Right forelimb (tissue), 1 donor: ENCODE measurements at regions not wholly inside any gene's neighbourhood (a gene's known extent, or its start where the extent isn't known, plus 50 kb on each side); places are given as distances from the start of the nearest gene placed in this dataset.

Source experiments
- DNase-seq: peaks from one replicate; pipeline ENCODE4 v3.0.0-alpha.2; 2018

DNA sequence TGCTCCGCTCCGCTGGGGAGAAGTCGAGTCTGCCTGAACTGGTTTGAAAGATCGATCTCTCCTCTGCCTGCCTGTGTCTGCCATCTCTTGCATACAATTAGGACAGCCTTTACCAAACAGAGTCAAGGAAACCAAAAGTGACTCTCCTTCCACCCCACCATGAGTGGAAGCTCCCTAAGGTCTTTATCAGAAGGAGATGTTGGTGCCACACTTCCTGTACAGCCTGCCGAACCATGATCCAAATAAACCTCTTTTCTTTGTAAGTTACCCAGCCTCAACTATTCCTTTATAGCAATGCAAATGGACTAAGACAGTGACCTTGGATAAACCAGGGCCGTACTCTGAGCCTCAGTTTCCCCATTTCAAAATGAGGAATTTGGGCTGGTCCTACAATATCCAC lies 106.3 kb upstream of the GDF10 start:
- no peak for DNase-seq

- DNase-seq = no peak
These were observed 104.6 kb upstream of the GDF10 start for GRCh38 chr10:47195274-47195885.

GRCh38 chr10:47196691-47197090 lies 103.3 kb upstream of the GDF10 start:
- DNase-seq = no peak

DNA sequence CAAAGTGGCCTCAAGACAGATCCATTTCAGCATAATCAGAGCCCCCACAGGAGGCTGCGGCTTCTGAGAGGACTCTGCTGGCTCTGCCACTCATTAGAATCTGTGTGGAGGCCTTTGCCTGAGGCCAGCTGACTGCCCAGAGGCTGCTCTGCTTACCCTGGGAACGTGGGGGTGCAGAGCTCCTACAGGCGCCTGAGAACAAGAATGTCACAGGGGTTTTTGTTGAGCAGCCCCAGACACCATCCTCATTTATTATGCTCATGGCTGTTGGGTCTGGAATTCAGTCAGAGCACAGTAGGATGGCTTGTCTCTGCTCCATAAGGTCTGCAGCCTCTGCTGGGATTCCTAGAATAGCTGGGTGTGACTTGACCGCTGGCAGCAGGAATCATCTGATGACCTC lies 101.8 kb upstream of the GDF10 start:
- DNase-seq = no peak

DNA sequence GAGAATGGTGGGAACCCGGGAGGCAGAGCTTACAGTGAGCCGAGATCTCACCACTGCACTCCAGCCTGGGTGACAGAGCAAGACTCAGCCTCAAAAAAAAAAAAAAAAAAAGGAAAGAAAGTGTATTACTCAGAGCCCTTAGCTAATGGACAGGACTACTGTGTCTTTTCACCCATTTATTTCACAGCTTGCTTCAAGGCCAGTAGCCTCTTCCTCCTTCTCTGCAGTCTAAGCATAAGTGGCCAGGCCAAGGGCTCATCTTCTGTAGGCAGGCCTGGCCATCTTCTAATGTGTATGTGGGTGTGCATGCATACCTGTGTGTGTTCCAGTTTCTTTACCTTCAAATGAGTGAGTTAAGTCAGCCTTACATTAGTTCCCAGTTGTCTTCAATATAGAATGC lies 94.8 kb upstream of the GDF10 start:
- DNase-seq = no peak

- no peak for DNase-seq
These were observed 93.3 kb upstream of the GDF10 start for GRCh38 chr10:47206449-47207280.

- DNase-seq = no peak
These were observed 92.7 kb upstream of the GDF10 start for GRCh38 chr10:47207281-47207615.

DNA sequence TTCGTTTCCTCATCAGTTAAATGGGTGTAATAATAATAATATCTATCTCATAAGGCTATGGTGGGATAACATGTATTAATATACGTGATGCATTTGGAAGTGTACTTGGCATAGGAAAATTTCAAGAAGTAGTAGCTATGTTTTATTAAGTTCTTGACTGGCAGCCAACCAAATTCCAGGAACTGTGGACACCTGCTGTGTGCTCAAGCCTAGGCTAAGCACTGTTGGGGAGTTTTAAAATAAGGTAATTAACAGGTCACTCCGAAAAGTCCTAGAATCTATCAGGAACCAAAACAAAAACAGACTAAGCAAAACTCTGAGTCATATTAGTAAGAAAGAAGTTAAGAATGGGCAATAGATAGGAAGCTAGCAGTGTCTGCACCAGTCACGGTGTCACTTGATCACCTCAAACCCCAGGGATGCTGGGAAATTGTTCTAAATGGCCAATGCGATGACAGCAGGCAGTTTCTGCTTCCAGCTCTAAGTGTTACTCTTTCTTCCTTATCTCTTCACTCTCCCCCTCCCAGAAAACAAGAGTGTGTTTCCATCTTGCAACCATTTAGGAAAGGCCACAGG lies 92.0 kb upstream of the GDF10 start:
- no peak for DNase-seq

DNA sequence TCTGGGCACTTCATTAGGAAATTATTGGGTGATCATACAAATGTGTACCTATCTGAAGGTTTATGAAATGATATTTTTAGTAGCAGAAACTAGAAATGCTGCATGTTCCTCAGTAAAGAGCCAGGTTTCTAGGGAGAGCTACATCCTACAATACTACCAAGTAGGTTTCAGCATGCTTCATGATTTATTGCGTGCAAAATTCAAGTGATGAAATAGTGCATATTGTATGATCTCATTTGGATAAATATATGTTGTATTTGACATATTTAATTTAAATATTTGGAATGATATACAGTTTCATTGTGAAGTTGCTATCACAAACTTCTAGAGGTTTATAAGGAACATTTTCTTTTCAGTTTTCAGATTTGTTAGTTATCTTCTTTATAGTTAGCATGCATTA lies 90.5 kb upstream of the GDF10 start:
- DNase-seq = no peak

- DNase-seq = no peak
These were observed 85.5 kb upstream of the GDF10 start for GRCh38 chr10:47214520-47214919.

GRCh38 chr10:47217113-47217512 lies 82.9 kb upstream of the GDF10 start:
- no peak for DNase-seq

GRCh38 chr10:47218803-47219202 lies 81.2 kb upstream of the GDF10 start:
- DNase-seq = no peak

GRCh38 chr10:47222461-47222860 lies 77.5 kb upstream of the GDF10 start:
- no peak for DNase-seq

GRCh38 chr10:47223236-47223635 lies 76.8 kb upstream of the GDF10 start:
- no peak for DNase-seq

GRCh38 chr10:47224546-47225218 lies 75.3 kb upstream of the GDF10 start:
- DNase-seq = no peak

DNA sequence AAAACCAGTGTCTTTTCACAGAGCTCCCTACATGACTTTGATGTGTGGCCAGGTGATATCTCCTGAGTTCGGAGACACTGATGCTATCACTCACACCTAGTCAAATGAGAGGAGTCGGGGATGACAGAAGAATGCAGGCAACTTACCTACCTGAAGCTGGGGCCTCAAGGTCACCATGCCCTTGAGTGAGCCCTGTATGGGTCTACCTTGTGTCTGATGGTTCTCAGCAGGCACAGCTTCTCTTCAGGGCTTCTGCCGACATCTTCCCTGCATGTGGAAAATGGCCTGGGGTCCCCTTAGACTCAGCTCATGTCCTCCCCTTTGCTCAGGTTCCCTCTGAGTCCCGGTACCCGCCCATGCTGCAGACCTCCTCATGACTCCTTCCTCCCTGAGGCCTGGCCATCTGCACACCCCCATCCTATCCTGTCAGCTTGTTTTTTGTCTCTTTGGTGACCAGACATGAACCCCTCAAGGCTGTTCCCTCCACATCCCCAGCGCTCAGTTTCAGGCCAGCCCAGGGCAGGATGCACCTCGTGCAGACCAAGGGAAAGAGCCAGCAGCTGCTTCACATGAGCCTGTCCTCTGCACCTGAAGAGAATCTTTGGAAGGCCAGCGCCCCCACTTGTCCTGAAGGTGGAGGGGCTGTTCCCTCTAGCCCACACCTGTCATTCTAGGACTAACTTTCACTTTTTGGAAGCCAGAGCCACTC lies 74.6 kb upstream of the GDF10 start:
- no peak for DNase-seq

DNA sequence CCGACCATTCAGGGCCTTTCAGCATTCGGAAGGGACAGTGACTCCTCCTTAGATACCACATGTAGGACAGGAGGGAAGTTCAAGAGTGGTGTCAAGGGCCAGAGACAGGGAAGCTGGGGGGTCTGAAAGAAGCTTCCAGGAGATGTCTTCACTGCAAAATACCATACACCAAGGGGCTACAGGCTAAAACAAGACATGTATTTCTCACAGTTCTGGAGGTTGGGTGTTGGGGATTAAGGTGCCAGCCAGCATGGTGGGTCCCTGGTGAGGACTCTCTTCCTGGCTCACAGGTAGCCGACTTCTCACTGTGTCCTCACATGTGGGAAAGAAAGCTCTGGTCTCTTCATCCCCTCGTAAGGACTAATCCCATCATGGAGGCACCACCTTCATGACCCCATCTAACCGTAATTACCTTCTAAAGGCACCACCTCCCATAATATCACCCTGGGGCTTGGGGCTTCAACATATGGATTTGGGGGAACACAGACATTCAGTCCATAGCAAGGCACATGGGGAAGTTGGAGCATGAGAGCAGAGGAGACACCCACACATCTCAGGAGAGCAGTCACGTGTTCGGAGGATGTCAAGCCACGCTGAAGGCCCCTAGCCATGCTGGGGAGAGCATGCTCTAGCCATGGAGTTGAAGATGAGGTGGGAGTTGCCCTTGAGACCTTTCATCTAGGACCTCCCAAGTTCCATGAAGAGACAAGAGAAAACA lies 73.9 kb upstream of the GDF10 start:
- no peak for DNase-seq

GRCh38 chr10:47230482-47230881 lies 69.5 kb upstream of the GDF10 start:
- no peak for DNase-seq

- DNase-seq = no peak
These were observed 69.0 kb upstream of the GDF10 start for GRCh38 chr10:47230957-47231356.

DNA sequence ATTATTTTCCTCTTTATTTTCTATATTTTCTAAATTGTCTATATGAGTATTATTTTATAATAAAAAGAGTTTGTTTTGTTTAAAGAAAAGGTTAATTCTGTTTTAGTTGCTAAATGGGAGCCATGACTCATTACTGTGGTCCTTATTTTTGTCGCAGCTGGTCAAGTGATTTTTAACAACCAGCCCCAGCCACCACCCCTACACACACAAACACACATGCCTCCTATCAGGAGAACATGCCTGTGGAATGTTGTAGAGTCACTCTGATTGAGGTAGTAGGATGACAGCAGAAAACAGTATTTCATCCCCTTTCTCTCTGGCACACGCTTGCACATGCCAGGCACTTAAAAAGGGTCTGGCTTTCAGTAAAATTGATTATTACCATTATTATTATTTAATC lies 68.6 kb upstream of the GDF10 start:
- DNase-seq = no peak

DNA sequence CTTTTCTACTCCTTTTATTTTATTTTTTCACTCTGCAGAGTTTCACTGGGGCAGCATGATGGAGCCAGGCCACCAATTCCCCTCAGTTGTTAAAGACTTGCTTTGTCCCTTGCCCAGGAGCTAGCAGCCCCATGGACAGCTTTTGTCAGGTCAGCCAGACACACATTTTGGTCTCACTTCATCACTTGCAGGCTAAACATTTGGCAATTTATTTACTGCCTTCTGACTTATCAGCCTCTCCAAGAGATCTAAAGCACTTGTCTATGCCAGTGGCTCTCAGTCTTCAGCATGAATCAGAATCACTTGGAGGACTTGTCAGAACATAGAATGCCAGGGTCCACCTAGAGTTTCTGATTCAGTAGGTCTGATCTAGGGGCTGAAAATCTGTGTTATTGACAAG lies 66.4 kb upstream of the GDF10 start:
- no peak for DNase-seq

DNA sequence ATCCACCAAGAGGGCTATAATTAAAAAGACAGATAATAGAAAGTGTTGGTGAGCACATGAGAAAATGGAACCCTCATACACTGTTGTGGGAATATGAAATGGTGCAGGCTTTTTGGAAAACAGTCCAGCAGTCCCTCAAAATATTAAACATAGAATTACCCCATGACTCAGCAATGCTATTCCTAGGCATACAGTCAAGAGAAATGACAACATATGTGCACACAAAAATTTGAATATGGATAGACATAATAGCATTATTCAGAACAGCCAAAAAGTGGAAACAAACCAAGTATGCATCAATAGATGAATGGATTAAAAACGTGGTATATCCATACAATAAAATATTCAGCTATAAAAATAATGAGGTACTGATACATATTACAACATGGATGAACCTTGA lies 64.5 kb upstream of the GDF10 start:
- no peak for DNase-seq
